ENCODE measurements at regions not wholly inside any gene's neighbourhood (a gene's known extent, or its start where the extent isn't known, plus 50 kb on each side); places are given as distances from the start of the nearest gene placed in this dataset.

- Mint-ChIP-seq H3K4me3 (no peak overlapping the region), H3K27ac (no peak overlapping the region), H3K9me3 (peaks cover 3% of the 10 kb centered on the region), H3K4me1 (ENCODE audit: low read depth) (no peaks in the 10 kb centered on the region), H3K36me3 (ENCODE audit: low read depth) (no peaks in the 10 kb centered on the region), H3K27me3 (peaks cover 23% of the 10 kb centered on the region)
- no peak for TF ChIP-seq CTCF (IDR thresholded peaks at IDR 0.05)
- H3K9me3 ChIP-seq (ENCODE audit: control insufficient read depth in 1 of 2, insufficient read depth in 1 of 2, low read length in 2 of 2): peaks cover 0 to 7% of the 10 kb centered on the region in 2 experiments
- no peak overlapping the region for H3K27ac ChIP-seq (ENCODE audit: low read depth in 1 of 2, low read length in 2 of 2)
- H3K27me3 ChIP-seq (ENCODE audit: control insufficient read depth in 1 of 2, insufficient read depth in 2 of 2, low read length in 2 of 2): peaks cover 0 to 6% of the 10 kb centered on the region in 2 experiments
- H3K4me1 ChIP-seq (ENCODE audit: insufficient read depth, low read length): no peaks in the 10 kb centered on the region
- H3K4me3 ChIP-seq (ENCODE audit: low read length): no peak overlapping the region
- ATAC-seq (ENCODE audit: poor library complexity) (no peak), DNase-seq (no peak)
- POLR2A ChIA-PET: no interaction called here
- H3K36me3 ChIP-seq (ENCODE audit: insufficient read depth, low read length): no peaks in the 10 kb centered on the region
- CTCF ChIA-PET: no interaction called here
- intact Hi-C loops (cut with DNase I, micrococcal nuclease): no loop called here
Measured at GRCh38 chr16:50979806-50980620, 171.1 kb downstream of the SALL1 start.

- Histone ChIP-seq H3K9me3 (ENCODE audit: control insufficient read depth in 1 of 2, insufficient read depth in 1 of 2, low read length in 2 of 2) (peaks cover 0 to 4% of the 10 kb centered on the region in 2 experiments), H3K27ac (ENCODE audit: low read depth in 1 of 2, low read length in 2 of 2) (no peak overlapping the region), H3K4me3 (ENCODE audit: low read length) (no peak overlapping the region), H3K27me3 (ENCODE audit: control insufficient read depth in 1 of 2, insufficient read depth in 2 of 2, low read length in 2 of 2) (peaks cover 0 to 9% of the 10 kb centered on the region in 2 experiments), H3K4me1 (ENCODE audit: insufficient read depth, low read length) (no peaks in the 10 kb centered on the region), H3K36me3 (ENCODE audit: insufficient read depth, low read length) (no peaks in the 10 kb centered on the region)
- H3K27ac Mint-ChIP-seq: no peak overlapping the region
- peaks cover 27% of the 10 kb centered on the region for H3K27me3 Mint-ChIP-seq
- no peak for DNase-seq
- POLR2A ChIA-PET: no interaction called here
- H3K4me3 Mint-ChIP-seq: no peak overlapping the region
- ATAC-seq (ENCODE audit: poor library complexity): no peak
- H3K9me3 Mint-ChIP-seq: no peaks in the 10 kb centered on the region
- CTCF ChIA-PET: no interaction called here
- intact Hi-C loops (cut with DNase I, micrococcal nuclease): no loop called here
- H3K4me1 Mint-ChIP-seq (ENCODE audit: low read depth): no peaks in the 10 kb centered on the region
- no peaks in the 10 kb centered on the region for H3K36me3 Mint-ChIP-seq (ENCODE audit: low read depth)
- TF ChIP-seq CTCF (IDR thresholded peaks at IDR 0.05): no peak
Measured at GRCh38 chr16:50977138-50977537, 173.9 kb downstream of the SALL1 start.

GRCh38 chr16:50974438-50975036, 176.5 kb downstream of the SALL1 start:
- DNase-seq: no peak
- POLR2A ChIA-PET: no interaction called here

More at GRCh38 chr16:50974438-50975036, 176.5 kb downstream of the SALL1 start:
- H3K9me3 Mint-ChIP-seq: no peaks in the 10 kb centered on the region
- no peak for TF ChIP-seq CTCF (IDR thresholded peaks at IDR 0.05)
- peaks cover 36% of the 10 kb centered on the region for H3K27me3 Mint-ChIP-seq
- no peak overlapping the region for H3K27ac Mint-ChIP-seq
- Histone ChIP-seq H3K9me3 (ENCODE audit: control insufficient read depth in 1 of 2, insufficient read depth in 1 of 2, low read length in 2 of 2) (peaks cover 0 to 4% of the 10 kb centered on the region in 2 experiments), H3K4me3 (ENCODE audit: low read length) (no peak overlapping the region), H3K27me3 (ENCODE audit: control insufficient read depth in 1 of 2, insufficient read depth in 2 of 2, low read length in 2 of 2) (peaks cover 0 to 9% of the 10 kb centered on the region in 2 experiments), H3K36me3 (ENCODE audit: insufficient read depth, low read length) (no peaks in the 10 kb centered on the region), H3K4me1 (ENCODE audit: insufficient read depth, low read length) (no peaks in the 10 kb centered on the region), H3K27ac (ENCODE audit: low read depth in 1 of 2, low read length in 2 of 2) (no peak overlapping the region)
- no peaks in the 10 kb centered on the region for H3K4me1 Mint-ChIP-seq (ENCODE audit: low read depth)
- CTCF ChIA-PET: no interaction called here
- no peak overlapping the region for H3K4me3 Mint-ChIP-seq
- intact Hi-C loops (cut with DNase I, micrococcal nuclease): no loop called here
- ATAC-seq (ENCODE audit: poor library complexity): no peak
- H3K36me3 Mint-ChIP-seq (ENCODE audit: low read depth): no peaks in the 10 kb centered on the region
